WERI-Rb-1 (cell line): ENCODE measurements at regions not wholly inside any gene's neighbourhood (a gene's known extent, or its start where the extent isn't known, plus 50 kb on each side); places are given as distances from the start of the nearest gene placed in this dataset.
"Not testable (repeated sequence)": the region's sequence is repeated elsewhere in the genome, so short reads cannot be mapped to it uniquely, and the experiment has no call there.

Experiments
- DNase-seq: peaks from one replicate; pipeline ENCODE4 v3.0.0-alpha.2; 2020
- H3K27ac ChIP-seq: fragments of 250-450 bp; sonication (Bioruptor Pico); 2 replicates; pipeline ENCODE4 v1.5.1; 2020; ENCODE audit warnings: mild to moderate bottlenecking, moderate library complexity
- H3K27me3 ChIP-seq: fragments of 250-450 bp; sonication (Bioruptor Pico); 2 replicates; pipeline ENCODE4 v1.5.1; 2021; ENCODE audit warnings: mild to moderate bottlenecking, low read depth, moderate library complexity; ENCODE audit not compliant: insufficient read depth, severe bottlenecking
- H3K36me3 ChIP-seq: fragments of 250-450 bp; sonication (Bioruptor Pico); 2 replicates; pipeline ENCODE4 v1.5.1; 2020; ENCODE audit warnings: mild to moderate bottlenecking, moderate library complexity
- H3K4me3 ChIP-seq: 2 replicates; pipeline ENCODE4 v1.5.1; 2011; ENCODE audit warnings: low read depth, mild to moderate bottlenecking, control low read depth, low read length
- H3K9me3 ChIP-seq: fragments of 250-450 bp; sonication (Bioruptor Pico); 2 replicates; pipeline ENCODE4 v1.5.1; 2021; ENCODE audit warnings: mild to moderate bottlenecking, moderate library complexity; ENCODE audit not compliant: severe bottlenecking
- TF ChIP-seq, protein P1 (sequence below): IDR thresholded peaks from 2 replicates; pipeline ENCODE4 v1.5.1; 2011; ENCODE audit warnings: low read depth, mild to moderate bottlenecking, control low read depth, inconsistent platforms, low read length

DNA sequence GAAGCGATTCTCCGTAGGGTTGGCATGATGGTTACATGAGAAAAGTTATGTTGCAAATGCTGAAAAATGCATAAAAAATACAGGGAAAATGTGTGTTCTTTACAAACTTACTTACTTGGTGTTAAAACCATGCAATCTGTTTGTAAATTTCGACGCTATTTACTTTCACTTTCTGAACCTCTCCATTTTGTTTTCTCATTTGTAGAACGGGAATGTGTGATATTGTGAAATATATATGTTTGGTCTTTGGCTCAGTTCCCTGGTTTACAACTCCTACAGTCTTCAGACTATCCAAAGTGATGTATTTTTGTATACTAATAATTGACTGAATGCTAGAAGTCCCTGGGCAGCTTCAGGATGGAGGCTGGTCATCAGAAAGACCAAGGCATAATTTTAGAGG, 982.3 kb downstream of the ADGRL2 start:
- H3K36me3 ChIP-seq, result no peaks in the 10 kb centered on the region
- H3K27me3 ChIP-seq, result no peaks in the 10 kb centered on the region
- no peak for DNase-seq
- TF ChIP-seq, protein P1, sequence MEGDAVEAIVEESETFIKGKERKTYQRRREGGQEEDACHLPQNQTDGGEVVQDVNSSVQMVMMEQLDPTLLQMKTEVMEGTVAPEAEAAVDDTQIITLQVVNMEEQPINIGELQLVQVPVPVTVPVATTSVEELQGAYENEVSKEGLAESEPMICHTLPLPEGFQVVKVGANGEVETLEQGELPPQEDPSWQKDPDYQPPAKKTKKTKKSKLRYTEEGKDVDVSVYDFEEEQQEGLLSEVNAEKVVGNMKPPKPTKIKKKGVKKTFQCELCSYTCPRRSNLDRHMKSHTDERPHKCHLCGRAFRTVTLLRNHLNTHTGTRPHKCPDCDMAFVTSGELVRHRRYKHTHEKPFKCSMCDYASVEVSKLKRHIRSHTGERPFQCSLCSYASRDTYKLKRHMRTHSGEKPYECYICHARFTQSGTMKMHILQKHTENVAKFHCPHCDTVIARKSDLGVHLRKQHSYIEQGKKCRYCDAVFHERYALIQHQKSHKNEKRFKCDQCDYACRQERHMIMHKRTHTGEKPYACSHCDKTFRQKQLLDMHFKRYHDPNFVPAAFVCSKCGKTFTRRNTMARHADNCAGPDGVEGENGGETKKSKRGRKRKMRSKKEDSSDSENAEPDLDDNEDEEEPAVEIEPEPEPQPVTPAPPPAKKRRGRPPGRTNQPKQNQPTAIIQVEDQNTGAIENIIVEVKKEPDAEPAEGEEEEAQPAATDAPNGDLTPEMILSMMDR, result no peak
- no peaks in the 10 kb centered on the region for H3K9me3 ChIP-seq
- H3K27ac ChIP-seq, result no peak overlapping the region
- H3K4me3 ChIP-seq, result no peak overlapping the region

GRCh38 chr1:82782599-82782998, 981.9 kb downstream of the ADGRL2 start:
- TF ChIP-seq, protein P1, result no peak
- Histone ChIP-seq H3K4me3 (no peak overlapping the region), H3K27me3 (no peaks in the 10 kb centered on the region), H3K9me3 (no peaks in the 10 kb centered on the region), H3K36me3 (no peaks in the 10 kb centered on the region), H3K27ac (no peak overlapping the region)
- no peak for DNase-seq

- Histone ChIP-seq H3K27me3 (no peaks in the 10 kb centered on the region), H3K36me3 (no peaks in the 10 kb centered on the region), H3K27ac (no peak overlapping the region), H3K9me3 (peaks cover 3% of the 10 kb centered on the region), H3K4me3 (no peak overlapping the region)
- TF ChIP-seq, protein P1, result peak; percentile 50
- DNase-seq, result no peak
Observed at GRCh38 chr1:82778612-82779011, 977.9 kb downstream of the ADGRL2 start.

DNA sequence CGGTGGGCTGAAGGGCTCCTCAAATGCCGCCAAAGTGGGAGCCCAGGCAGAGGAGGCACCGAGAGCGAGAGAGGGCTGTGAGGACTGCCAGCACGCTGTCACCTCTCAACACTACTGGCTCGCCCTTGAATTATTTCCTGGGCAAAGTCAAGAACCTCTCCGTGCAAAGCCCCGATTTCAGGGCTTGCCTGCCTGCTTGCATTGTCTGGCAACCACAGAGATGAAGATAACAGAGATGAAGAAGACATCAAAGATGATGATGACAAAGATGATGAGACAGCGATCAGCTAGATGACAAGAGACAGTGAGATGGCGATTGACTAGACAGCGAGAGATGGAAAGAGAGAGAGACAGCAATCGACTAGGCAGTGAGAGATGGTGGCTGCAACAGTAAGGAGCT, 976.5 kb downstream of the ADGRL2 start:
- Histone ChIP-seq H3K9me3 (peaks cover 3% of the 10 kb centered on the region), H3K4me3 (no peak overlapping the region), H3K27ac (no peak overlapping the region), H3K36me3 (no peaks in the 10 kb centered on the region), H3K27me3 (no peaks in the 10 kb centered on the region)
- TF ChIP-seq, protein P1, result no peak
- no peak for DNase-seq

- not testable (repeated sequence) for H3K36me3 ChIP-seq, H3K9me3 ChIP-seq, H3K27ac ChIP-seq, H3K4me3 ChIP-seq, H3K27me3 ChIP-seq, DNase-seq
Observed at GRCh38 chr1:82776730-82777129, 976.0 kb downstream of the ADGRL2 start.

DNA sequence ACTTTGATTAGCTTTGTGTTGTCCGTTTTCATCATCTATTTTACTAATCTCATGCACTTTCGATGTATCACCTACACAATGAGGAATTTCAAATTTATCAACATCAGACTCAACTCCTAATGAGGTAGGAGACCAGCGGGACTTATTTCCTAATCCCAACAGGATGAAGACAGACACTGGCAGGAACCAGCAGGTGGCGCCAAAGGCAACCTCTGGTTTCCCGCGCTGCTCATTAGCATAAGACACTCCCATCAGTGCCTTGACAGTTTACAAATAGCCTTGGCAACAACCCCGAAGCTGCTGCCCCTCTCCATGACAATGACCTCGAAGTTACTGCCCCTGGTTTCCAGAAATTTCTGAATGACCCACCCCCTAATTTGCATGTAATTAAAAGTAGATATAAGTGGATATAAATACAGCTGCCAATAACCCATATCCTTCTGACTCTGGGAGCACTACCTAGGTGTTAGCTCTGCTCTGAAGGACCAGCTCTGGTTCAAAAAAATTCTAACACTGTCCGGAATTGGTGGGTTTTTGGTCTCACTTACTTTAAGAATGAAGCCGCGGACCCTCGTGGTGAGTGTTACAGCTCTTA, 974.8 kb downstream of the ADGRL2 start:
- Histone ChIP-seq H3K27me3 (no peaks in the 10 kb centered on the region), H3K27ac (no peak overlapping the region), H3K4me3 (no peak overlapping the region), H3K9me3 (peaks cover 3% of the 10 kb centered on the region), H3K36me3 (no peaks in the 10 kb centered on the region)
- peak; percentile 53 for DNase-seq
- TF ChIP-seq, protein P1, result peak; percentile 77
